ENCODE measurements at regions not wholly inside any gene's neighbourhood (a gene's known extent, or its start where the extent isn't known, plus 50 kb on each side); places are given as distances from the start of the nearest gene placed in this dataset.

GRCh38 chr5:152632360-152632759 lies 227.3 kb upstream of the NMUR2 start:
- no peak for TF ChIP-seq CTCF (IDR thresholded peaks at IDR 0.05; ENCODE audit: insufficient read depth, low read length)
- TF ChIP-seq GABPA (IDR thresholded peaks at IDR 0.05; ENCODE audit: low read depth), result no peak
- TF ChIP-seq REST (IDR thresholded peaks at IDR 0.05; ENCODE audit: insufficient replicate concordance, low read depth), result no peak
- no peak for TF ChIP-seq POLR2AphosphoS5 (IDR thresholded peaks at IDR 0.05; ENCODE audit: low read depth)
- no peak for TF ChIP-seq SPI1 (IDR thresholded peaks at IDR 0.05; ENCODE audit: borderline replicate concordance, low read depth)
